ENCODE measurements at regions not wholly inside any gene's neighbourhood (a gene's known extent, or its start where the extent isn't known, plus 50 kb on each side); places are given as distances from the start of the nearest gene placed in this dataset.

GRCh38 chr14:104326848-104327247 lies 188.5 kb downstream of the KIF26A start:
- TF ChIP-seq CTCF (tag by site-specific recombination; IDR thresholded peaks at IDR 0.05) (no peak), BCL11B (tag by site-specific recombination; IDR thresholded peaks at IDR 0.05; ENCODE audit: low read depth) (no peak), ZNF311 (tag by site-specific recombination; IDR thresholded peaks at IDR 0.05; ENCODE audit: borderline replicate concordance) (no peak), ZNF426 (tag by site-specific recombination; IDR thresholded peaks at IDR 0.05) (no peak), ZSCAN5A (tag by site-specific recombination; IDR thresholded peaks at IDR 0.05) (no peak), ZNF629 (tag by site-specific recombination; IDR thresholded peaks at IDR 0.05) (no peak), GFI1B (tag by site-specific recombination; IDR thresholded peaks at IDR 0.05) (no peak), ZNF16 (tag by site-specific recombination; IDR thresholded peaks at IDR 0.05; ENCODE audit: low read depth) (no peak), ZNF449 (tag by site-specific recombination; IDR thresholded peaks at IDR 0.05) (no peak)

Data from HEK293 (cell line).